K562 (cell line): ENCODE measurements at regions not wholly inside any gene's neighbourhood (a gene's known extent, or its start where the extent isn't known, plus 50 kb on each side); places are given as distances from the start of the nearest gene placed in this dataset.

Experiments
- ATAC-seq: fragments of 200-7000 bp; cut with Tn5 transposase; 3 replicates; pipeline ENCODE4 v1.9.1; 2020; ENCODE audit warnings: moderate library complexity
- BruUV-seq: library from RNA; stranded (reverse); fragments of 400-500 nt; replicated peaks from 2 replicates; lab custom pipeline; 2021; lab: Mats Ljungman, UMichigan
- CTCF ChIA-PET: fragments of 300-600 bp; formaldehyde crosslinking; extraction: SDS; loops from one replicate; lab custom pipeline; 2021; ENCODE audit warnings: low intra/inter-chr PET ratio; lab: Yijun Ruan, JAX
- POLR2A ChIA-PET: fragments of 300-600, 350-650 bp; sonication (Branson Sonifier 250); formaldehyde crosslinking; extraction: SDS; loops from one replicate; lab custom pipeline; 2021; ENCODE audit warnings: antibody characterized with exemption, inconsistent platforms; lab: Yijun Ruan, JAX
- DNase-seq, 4 experiments: peaks; one replicate each; pipeline versions ENCODE4 v3.0.0 to v3.0.0-alpha.2; 2011 to 2018; ENCODE audit warnings: low spot score in 3 of 4, mixed read lengths in 3 of 4; ENCODE audit errors: extremely low read depth in 1 of 4
- FAIRE-seq: peaks from 2 replicates; lab custom pipeline; 2011; peaks lifted over from hg19 to GRCh38; lab: Jason Lieb, UNC
- H2AFZ ChIP-seq: 2 replicates; pipeline ENCODE4 v1.6.0; 2011; ENCODE audit warnings: low read depth, low read length, control low read depth, inconsistent platforms
- H3K27ac ChIP-seq: fragments of 200-600 bp; 3 replicates; pipeline ENCODE4 v1.8.0; 2011; ENCODE audit warnings: low read depth, mild to moderate bottlenecking, control low read depth, inconsistent platforms, low read length, moderate library complexity, mixed read lengths; ENCODE audit errors: extremely low read depth
- H3K27me3 ChIP-seq, 2 experiments: fragments of 300-600 bp in 1 of 2; 2 replicates in 1 of 2; 3 replicates in 1 of 2; pipeline versions ENCODE4 v1.6.0 to v1.8.0; 2011; ENCODE audit warnings: inconsistent platforms in 2 of 2, low read length in 2 of 2, mild to moderate bottlenecking in 1 of 2, mixed read lengths in 1 of 2, moderate library complexity in 1 of 2; ENCODE audit not compliant: control insufficient read depth in 2 of 2, insufficient read depth in 2 of 2
- H3K36me3 ChIP-seq: fragments of 300-600 bp; 3 replicates; pipeline ENCODE4 v1.8.0; 2011; ENCODE audit warnings: mild to moderate bottlenecking, low read length, inconsistent platforms; ENCODE audit not compliant: control insufficient read depth, insufficient read depth
- H3K4me1 ChIP-seq, 2 experiments: fragments of 200-600 bp in 1 of 2; replicated peaks in 1 of 2; 2 replicates in 1 of 2; 3 replicates in 1 of 2; pipeline versions ENCODE4 v1.5.1 to v1.8.0; 2011; ENCODE audit warnings: inconsistent platforms in 2 of 2, low read length in 2 of 2, mild to moderate bottlenecking in 1 of 2, mixed read lengths in 1 of 2, moderate library complexity in 1 of 2; ENCODE audit not compliant: control insufficient read depth in 2 of 2, insufficient read depth in 2 of 2
- H3K4me2 ChIP-seq: 2 replicates; pipeline ENCODE4 v1.6.1; 2011; ENCODE audit warnings: low read length, control low read depth, inconsistent platforms, mixed read lengths; ENCODE audit not compliant: insufficient read depth
- H3K4me3 ChIP-seq: fragments of 200-600 bp; sonication (generic), shearing (Covaris generic); 2 replicates; pipeline ENCODE4 v1.5.1; 2016; ENCODE audit warnings: control low read depth, inconsistent platforms
- H3K79me2 ChIP-seq: fragments of 200-600 bp; 3 replicates; pipeline ENCODE4 v1.8.0; 2011; ENCODE audit warnings: low read length, inconsistent platforms; ENCODE audit not compliant: control insufficient read depth, insufficient read depth
- H3K9ac ChIP-seq, 2 experiments: 2 replicates each; pipeline versions ENCODE4 v1.6.0 to v1.6.1; 2011; ENCODE audit warnings: low read depth in 2 of 2, low read length in 2 of 2, control low read depth in 1 of 2, inconsistent platforms in 1 of 2, mild to moderate bottlenecking in 1 of 2, mixed read lengths in 1 of 2; ENCODE audit not compliant: insufficient read depth in 1 of 2
- H3K9me1 ChIP-seq: one replicate; pipeline ENCODE4 v1.6.0; 2011; ENCODE audit warnings: inconsistent platforms, mild to moderate bottlenecking, low read length, moderate library complexity; ENCODE audit not compliant: control insufficient read depth, insufficient read depth
- H3K9me3 ChIP-seq: replicated peaks from 2 replicates; pipeline ENCODE4 v1.5.1; 2011; ENCODE audit warnings: low read depth, low read length, inconsistent platforms; ENCODE audit not compliant: control insufficient read depth, insufficient read depth
- H4K20me1 ChIP-seq: replicated peaks from 2 replicates; pipeline ENCODE4 v1.6.1; 2011; ENCODE audit warnings: low read length, inconsistent platforms, mixed read lengths; ENCODE audit not compliant: control insufficient read depth, insufficient read depth
- ASH1L ChIP-seq: fragments of 450-650 bp; IDR thresholded peaks from 2 replicates; pipeline ENCODE4 v1.6.1; 2018; ENCODE audit warnings: borderline replicate concordance, mild to moderate bottlenecking, low read depth; ENCODE audit not compliant: partially characterized antibody
- BMI1 ChIP-seq: fragments of 150-350 bp; IDR thresholded peaks from 2 replicates; pipeline ENCODE4 v1.6.1; 2014; ENCODE audit warnings: low read length
- E2F1 ChIP-seq: sonication (generic); formaldehyde crosslinking; IDR thresholded peaks from 2 replicates; pipeline ENCODE4 v1.8.1; 2023; ENCODE audit warnings: mild to moderate bottlenecking, missing genetic modification reagents, moderate library complexity
- EP400 ChIP-seq: fragments of 450-650 bp; IDR thresholded peaks from 2 replicates; pipeline ENCODE4 v1.6.1; 2017; ENCODE audit warnings: antibody characterized with exemption, mild to moderate bottlenecking, moderate library complexity
- HNRNPK ChIP-seq: fragments of 200-400 bp; formaldehyde crosslinking; IDR thresholded peaks from one replicate; pipeline ENCODE4 v1.6.1; 2018; ENCODE audit warnings: mild to moderate bottlenecking, low read depth, low read length; ENCODE audit not compliant: poor library complexity, severe bottlenecking
- MTF1 ChIP-seq: fragments of 250-450 bp; sonication (Bioruptor Pico); IDR thresholded peaks from 2 replicates; pipeline ENCODE4 v1.9.0; 2021; ENCODE audit warnings: moderate library complexity, mild to moderate bottlenecking, inconsistent platforms, borderline replicate concordance
- RBM34 ChIP-seq: fragments of 200-400 bp; formaldehyde crosslinking; IDR thresholded peaks from 2 replicates; pipeline ENCODE4 v1.6.1; 2018; ENCODE audit warnings: low read length, borderline replicate concordance; ENCODE audit not compliant: insufficient read depth
- SMARCA4 ChIP-seq: fragments of 450-650 bp; IDR thresholded peaks from 2 replicates; pipeline ENCODE4 v1.6.1; 2016
- ZFP36 ChIP-seq: fragments of 150-350 bp; IDR thresholded peaks from 2 replicates; pipeline ENCODE4 v1.6.1; 2018; ENCODE audit warnings: low read length, low read depth; ENCODE audit not compliant: partially characterized antibody
- ZNF239 ChIP-seq: fragments of 250-450 bp; sonication (Bioruptor Pico); IDR thresholded peaks from 2 replicates; pipeline ENCODE4 v1.4.0; 2020; ENCODE audit warnings: mild to moderate bottlenecking
- ZNF311 ChIP-seq: fragments of 250-450 bp; sonication (Bioruptor Pico); IDR thresholded peaks from 2 replicates; pipeline ENCODE4 v1.4.0; 2020; ENCODE audit warnings: mild to moderate bottlenecking, moderate library complexity
- WGBS: fragments of 100-300 bp; shearing (Covaris generic); methylation state at CpG from one replicate; pipeline ENCODE4 v1.1.6; 2016; ENCODE audit warnings: low coverage, mixed read lengths; ENCODE audit not compliant: insufficient coverage; ENCODE audit errors: missing lambda C conversion rate; 5-methylcytosine and 5-hydroxymethylcytosine counted together
- in situ Hi-C: fragments of 300-500 bp; cut with MboI; formaldehyde crosslinking; loops from 4 replicates; pipeline ENCODE4 v1.15.0; 2018; ENCODE audit warnings: inconsistent platforms, mixed read lengths
- intact Hi-C: fragments of 100-400 bp; cut with micrococcal nuclease; formaldehyde crosslinking; loops from 2 replicates; pipeline ENCODE4 v1.14.2; 2022
- TF ChIP-seq, protein P1 (sequence below): fragments of 450-650 bp; IDR thresholded peaks from 2 replicates; pipeline ENCODE4 v1.7.0; 2016; ENCODE audit warnings: borderline replicate concordance
- TF ChIP-seq, protein P2 (sequence below): sonication (generic); formaldehyde crosslinking; IDR thresholded peaks from 2 replicates; pipeline ENCODE4 v1.8.1; 2023; ENCODE audit warnings: mild to moderate bottlenecking, missing genetic modification reagents
- TF ChIP-seq, protein P3 (sequence below), 2 experiments: fragments of 150-350 bp in 1 of 2; IDR thresholded peaks; 2 replicates each; pipeline ENCODE4 v1.6.1; 2012 to 2016; ENCODE audit warnings: low read depth in 2 of 2, low read length in 2 of 2, mild to moderate bottlenecking in 1 of 2, moderate library complexity in 1 of 2

GRCh38 chr2:146992466-146992865, 852.4 kb upstream of the ACVR2A start (continued):
- TF ChIP-seq, protein P1, sequence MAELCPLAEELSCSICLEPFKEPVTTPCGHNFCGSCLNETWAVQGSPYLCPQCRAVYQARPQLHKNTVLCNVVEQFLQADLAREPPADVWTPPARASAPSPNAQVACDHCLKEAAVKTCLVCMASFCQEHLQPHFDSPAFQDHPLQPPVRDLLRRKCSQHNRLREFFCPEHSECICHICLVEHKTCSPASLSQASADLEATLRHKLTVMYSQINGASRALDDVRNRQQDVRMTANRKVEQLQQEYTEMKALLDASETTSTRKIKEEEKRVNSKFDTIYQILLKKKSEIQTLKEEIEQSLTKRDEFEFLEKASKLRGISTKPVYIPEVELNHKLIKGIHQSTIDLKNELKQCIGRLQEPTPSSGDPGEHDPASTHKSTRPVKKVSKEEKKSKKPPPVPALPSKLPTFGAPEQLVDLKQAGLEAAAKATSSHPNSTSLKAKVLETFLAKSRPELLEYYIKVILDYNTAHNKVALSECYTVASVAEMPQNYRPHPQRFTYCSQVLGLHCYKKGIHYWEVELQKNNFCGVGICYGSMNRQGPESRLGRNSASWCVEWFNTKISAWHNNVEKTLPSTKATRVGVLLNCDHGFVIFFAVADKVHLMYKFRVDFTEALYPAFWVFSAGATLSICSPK = no peak
- TF ChIP-seq ZNF311 (CRISPR knock-in tag) (no peak), SMARCA4 (no peak), BMI1 (no peak), RBM34 (no peak), ASH1L (no peak), E2F1 (CRISPR knock-in tag) (no peak)

DNA sequence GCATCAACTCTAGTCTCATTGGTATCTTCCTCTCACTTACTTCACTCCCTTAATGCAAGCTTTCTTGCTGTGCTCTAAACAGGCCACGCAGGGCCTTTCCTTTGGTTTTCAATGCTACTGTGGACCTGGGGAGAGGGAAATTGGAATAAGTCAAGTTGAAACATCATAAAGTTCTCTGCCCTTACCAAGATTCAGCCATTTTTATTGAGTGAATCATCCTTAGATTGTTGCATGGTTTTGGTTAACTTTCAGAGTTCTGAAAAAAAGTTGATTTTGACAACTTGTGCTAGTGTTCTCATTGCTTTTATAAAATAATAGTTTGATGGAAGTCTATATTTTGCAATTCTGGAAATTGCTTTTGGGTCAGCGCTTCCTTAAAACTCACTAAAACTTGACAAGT, 852.8 kb upstream of the ACVR2A start:
- H3K36me3 ChIP-seq = no peaks in the 10 kb centered on the region
- H3K27me3 ChIP-seq = no peaks in the 10 kb centered on the region
- in situ Hi-C loops (no loop called here), intact Hi-C loops (no loop called here)
- H2AFZ ChIP-seq = no peak overlapping the region
- CTCF ChIA-PET = no interaction called here
- ATAC-seq (no peak), FAIRE-seq (no peak), DNase-seq (no peak)
- no peaks in the 10 kb centered on the region for H3K4me1 ChIP-seq
- BruUV-seq = no TSS peak
- H3K79me2 ChIP-seq = no peaks in the 10 kb centered on the region
- H3K4me2 ChIP-seq = no peak overlapping the region
- POLR2A ChIA-PET = no interaction called here
- no peaks in the 10 kb centered on the region for H4K20me1 ChIP-seq
- H3K27ac ChIP-seq = no peak overlapping the region
- H3K9me3 ChIP-seq = no peaks in the 10 kb centered on the region
- H3K9me1 ChIP-seq = no peaks in the 10 kb centered on the region
- H3K4me3 ChIP-seq = no peak overlapping the region
- WGBS = 7% methylated on average over 2 of the region's 2 CpGs
- H3K9ac ChIP-seq = no peak overlapping the region
- TF ChIP-seq EP400 = no peak
- TF ChIP-seq, protein P2, sequence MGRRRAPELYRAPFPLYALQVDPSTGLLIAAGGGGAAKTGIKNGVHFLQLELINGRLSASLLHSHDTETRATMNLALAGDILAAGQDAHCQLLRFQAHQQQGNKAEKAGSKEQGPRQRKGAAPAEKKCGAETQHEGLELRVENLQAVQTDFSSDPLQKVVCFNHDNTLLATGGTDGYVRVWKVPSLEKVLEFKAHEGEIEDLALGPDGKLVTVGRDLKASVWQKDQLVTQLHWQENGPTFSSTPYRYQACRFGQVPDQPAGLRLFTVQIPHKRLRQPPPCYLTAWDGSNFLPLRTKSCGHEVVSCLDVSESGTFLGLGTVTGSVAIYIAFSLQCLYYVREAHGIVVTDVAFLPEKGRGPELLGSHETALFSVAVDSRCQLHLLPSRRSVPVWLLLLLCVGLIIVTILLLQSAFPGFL (CRISPR knock-in tag) = no peak
- no peak for TF ChIP-seq ZFP36
- TF ChIP-seq MTF1 (CRISPR knock-in tag) = no peak
- TF ChIP-seq, protein P3, sequence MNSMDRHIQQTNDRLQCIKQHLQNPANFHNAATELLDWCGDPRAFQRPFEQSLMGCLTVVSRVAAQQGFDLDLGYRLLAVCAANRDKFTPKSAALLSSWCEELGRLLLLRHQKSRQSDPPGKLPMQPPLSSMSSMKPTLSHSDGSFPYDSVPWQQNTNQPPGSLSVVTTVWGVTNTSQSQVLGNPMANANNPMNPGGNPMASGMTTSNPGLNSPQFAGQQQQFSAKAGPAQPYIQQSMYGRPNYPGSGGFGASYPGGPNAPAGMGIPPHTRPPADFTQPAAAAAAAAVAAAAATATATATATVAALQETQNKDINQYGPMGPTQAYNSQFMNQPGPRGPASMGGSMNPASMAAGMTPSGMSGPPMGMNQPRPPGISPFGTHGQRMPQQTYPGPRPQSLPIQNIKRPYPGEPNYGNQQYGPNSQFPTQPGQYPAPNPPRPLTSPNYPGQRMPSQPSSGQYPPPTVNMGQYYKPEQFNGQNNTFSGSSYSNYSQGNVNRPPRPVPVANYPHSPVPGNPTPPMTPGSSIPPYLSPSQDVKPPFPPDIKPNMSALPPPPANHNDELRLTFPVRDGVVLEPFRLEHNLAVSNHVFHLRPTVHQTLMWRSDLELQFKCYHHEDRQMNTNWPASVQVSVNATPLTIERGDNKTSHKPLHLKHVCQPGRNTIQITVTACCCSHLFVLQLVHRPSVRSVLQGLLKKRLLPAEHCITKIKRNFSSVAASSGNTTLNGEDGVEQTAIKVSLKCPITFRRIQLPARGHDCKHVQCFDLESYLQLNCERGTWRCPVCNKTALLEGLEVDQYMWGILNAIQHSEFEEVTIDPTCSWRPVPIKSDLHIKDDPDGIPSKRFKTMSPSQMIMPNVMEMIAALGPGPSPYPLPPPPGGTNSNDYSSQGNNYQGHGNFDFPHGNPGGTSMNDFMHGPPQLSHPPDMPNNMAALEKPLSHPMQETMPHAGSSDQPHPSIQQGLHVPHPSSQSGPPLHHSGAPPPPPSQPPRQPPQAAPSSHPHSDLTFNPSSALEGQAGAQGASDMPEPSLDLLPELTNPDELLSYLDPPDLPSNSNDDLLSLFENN (IDR thresholded peaks at IDR 0.05; ENCODE audit: low read depth in 2 of 2, low read length in 2 of 2) = no peak
- TF ChIP-seq HNRNPK = no peak
- TF ChIP-seq ZNF239 (CRISPR knock-in tag) = no peak
